ENCODE measurements at regions not wholly inside any gene's neighbourhood (a gene's known extent, or its start where the extent isn't known, plus 50 kb on each side); places are given as distances from the start of the nearest gene placed in this dataset.

- TF ChIP-seq CTCF (IDR thresholded peaks at IDR 0.05) (no peak), POLR2AphosphoS5 (IDR thresholded peaks at IDR 0.05) (no peak), EP300 (IDR thresholded peaks at IDR 0.05) (no peak), POLR2A (IDR thresholded peaks at IDR 0.05; ENCODE audit: low read depth) (no peak)
Measured at GRCh38 chr6:125363824-125364165, 62.0 kb upstream of the HDDC2 start.
